GM18858 (cell line): ENCODE measurements at regions not wholly inside any gene's neighbourhood (a gene's known extent, or its start where the extent isn't known, plus 50 kb on each side); places are given as distances from the start of the nearest gene placed in this dataset.

Experiments used
- ATAC-seq: cut with Tn5 transposase; IDR thresholded peaks from one replicate; pipeline ENCODE4 v1.9.1; 2021; ENCODE audit not compliant: unreplicated experiment

DNA sequence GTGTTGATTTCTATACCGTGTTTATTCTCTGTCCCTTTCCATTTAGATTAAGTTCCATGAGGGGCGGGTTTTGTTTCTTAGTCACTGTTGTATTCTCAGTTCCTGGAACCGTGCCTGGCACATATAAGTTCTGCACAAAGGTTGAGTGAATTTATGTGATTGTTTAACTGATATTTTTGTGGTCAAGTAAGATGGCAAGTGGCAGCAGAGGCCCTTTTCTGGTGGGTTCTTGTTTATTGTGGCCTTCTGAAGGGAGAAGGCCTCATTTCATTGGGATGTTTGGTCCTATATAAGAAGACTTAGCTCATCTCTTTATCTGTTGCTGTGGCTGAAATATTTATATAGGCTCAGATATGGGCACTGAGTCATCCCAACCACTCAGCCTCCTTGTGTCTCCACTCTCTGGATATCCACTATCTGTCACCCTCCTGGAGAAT is 262.5 kb downstream of the PSAT1 start:
- ATAC-seq, result no peak

DNA sequence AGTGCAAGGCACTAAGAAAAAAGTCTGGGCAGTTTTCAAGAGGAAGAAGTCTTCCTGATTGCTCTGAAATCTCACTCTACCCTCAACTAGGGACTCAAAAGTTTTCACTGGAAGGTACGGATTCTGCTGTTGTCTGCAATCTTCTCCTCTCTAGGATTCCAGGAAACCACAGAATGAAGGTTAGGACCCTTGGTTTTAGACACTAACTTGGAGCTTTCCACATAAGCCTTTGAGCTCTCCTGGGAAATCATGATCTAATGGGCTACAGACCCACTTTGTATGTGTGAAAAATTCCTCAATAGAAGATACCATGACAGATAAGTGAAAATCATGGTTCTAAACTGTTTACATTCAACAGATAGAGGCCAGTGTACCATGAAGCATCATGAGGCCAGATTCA is 265.1 kb downstream of the PSAT1 start:
- ATAC-seq, result no peak

DNA sequence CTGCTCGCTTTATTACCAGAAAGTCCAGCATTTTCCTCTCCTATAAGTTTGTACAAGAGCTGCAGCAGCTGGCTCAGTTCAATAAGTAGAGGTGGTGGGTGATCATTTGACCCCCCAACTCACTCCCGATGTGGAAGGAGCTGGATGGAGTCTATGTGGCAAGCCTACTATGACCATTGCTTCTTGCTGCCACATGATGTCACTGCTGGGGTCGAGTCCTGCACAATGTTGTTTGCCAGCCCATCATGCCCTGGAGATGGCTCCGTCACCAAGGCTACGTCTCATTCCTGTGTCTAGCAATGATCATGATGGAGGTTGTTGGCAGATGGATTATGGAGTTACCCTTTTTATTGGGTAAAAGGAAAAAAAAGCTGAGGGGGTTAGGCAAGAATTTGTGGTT is 266.3 kb downstream of the PSAT1 start:
- no peak for ATAC-seq

- ATAC-seq, result no peak
Observed at GRCh38 chr9:78565481-78565880, 268.6 kb downstream of the PSAT1 start.

- ATAC-seq, result no peak
Observed at GRCh38 chr9:78566521-78566920, 269.6 kb downstream of the PSAT1 start.

DNA sequence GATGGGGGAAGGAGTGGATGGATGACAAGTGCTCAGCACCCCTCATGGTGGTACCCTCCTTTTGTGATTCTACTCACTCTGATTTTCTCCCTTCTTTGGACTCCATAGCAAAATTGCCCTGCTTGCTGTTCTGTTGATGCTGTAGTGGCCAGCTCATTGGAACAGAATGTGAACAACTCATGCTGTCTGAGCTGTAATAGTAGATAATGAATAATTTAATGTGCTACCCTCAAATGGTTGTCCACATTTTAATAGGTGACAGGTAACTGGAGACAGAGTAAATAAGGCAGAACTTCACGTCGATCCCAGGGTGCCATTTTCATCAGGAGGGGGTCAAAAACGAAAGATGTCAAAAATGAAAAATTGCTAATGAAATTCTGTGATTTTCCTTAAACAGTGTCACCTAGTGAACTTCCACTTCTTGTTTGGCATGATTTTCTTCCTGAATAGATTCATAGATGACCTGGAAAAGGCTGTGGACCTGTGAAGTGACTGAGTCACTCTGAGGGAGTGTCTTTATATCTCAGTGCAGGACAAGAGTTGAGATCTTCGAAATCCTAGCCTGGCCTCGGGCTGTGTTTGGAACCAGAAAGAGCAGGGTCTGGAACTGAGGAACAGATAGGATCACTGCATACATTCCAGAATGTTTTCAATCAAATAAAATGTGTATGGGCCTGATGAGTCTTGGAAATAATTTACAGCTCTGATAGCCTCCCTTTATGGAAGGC is 270.2 kb downstream of the PSAT1 start:
- no peak for ATAC-seq

GRCh38 chr9:78567693-78568092 is 270.8 kb downstream of the PSAT1 start:
- ATAC-seq, result no peak

GRCh38 chr9:78568774-78569173 is 271.8 kb downstream of the PSAT1 start:
- no peak for ATAC-seq

- no peak for ATAC-seq
Observed at GRCh38 chr9:78572266-78572665, 275.3 kb downstream of the PSAT1 start.

GRCh38 chr9:78573205-78573604 is 276.3 kb downstream of the PSAT1 start:
- no peak for ATAC-seq

DNA sequence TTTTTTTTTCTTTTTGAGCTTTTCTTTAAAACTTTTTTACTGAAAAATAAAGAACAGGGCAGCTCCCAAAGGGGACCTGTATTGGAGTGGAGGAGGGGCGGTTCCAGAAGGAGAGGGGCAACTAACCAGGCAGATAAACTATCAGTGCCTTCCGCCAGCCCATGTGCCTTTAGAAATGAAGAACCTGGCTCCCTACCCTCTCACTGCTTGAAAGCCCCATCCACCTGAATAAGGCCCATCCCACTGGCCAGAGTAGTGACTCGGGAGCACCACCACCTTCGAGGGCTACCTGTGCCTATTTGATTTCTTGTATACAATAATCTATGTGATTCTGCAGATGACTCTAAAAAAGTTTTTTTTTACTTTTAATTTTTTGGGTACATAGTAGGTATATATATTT is 276.7 kb downstream of the PSAT1 start:
- ATAC-seq, result no peak

DNA sequence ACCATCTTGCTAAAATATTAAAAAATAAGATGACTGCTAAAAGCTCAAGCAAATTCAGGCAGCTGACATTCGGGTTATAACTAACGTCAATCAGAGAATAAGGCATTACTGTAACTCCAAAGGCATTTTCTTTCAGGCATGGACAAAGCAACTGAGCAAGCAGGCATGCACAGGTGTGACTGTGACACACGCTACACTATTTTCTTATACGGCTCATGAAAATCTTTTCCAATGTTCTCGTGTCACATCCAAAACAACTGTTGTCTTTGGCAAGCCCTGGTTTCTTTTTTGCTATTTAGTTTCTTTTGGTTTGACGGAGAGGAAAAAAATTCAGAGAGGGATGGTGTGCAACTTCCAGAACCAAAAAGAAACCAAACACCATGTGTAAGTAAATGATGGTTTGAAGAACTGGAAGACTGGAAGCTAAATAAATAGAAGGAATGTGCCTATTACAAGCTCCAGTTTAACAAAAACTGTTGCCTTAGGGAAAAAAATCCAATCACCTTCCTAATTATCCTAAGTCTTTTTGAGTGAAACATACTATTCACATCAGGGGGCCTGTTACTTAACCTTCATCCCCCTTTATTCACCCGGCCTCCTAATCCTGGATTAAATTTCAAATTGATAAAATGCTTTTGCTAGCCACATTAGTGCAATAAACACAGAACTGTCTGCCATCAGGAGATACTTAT is 277.6 kb downstream of the PSAT1 start:
- ATAC-seq, result no peak

DNA sequence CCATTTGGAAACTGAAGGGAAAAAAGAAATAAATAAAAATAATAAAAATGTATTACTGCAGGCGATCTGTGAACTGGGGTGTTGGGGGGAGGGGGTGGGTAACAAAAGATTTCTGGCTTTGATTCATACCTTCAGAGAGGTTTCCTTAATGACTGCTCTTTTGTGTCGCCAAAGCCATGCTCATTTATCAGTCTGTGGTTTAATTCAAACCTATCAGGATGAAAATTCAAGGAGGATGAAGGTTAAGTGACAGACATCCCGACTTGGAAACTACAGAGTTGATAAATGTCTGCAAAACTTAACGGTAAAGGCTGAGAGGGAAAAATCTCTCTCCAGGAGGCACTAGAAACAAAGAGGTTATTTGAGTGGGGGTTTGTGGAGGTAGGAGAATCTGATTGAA is 278.2 kb downstream of the PSAT1 start:
- no peak for ATAC-seq

GRCh38 chr9:78575771-78576170 is 278.8 kb downstream of the PSAT1 start:
- no peak for ATAC-seq

- ATAC-seq, result no peak
Observed at GRCh38 chr9:78577156-78577906, 280.4 kb downstream of the PSAT1 start.

DNA sequence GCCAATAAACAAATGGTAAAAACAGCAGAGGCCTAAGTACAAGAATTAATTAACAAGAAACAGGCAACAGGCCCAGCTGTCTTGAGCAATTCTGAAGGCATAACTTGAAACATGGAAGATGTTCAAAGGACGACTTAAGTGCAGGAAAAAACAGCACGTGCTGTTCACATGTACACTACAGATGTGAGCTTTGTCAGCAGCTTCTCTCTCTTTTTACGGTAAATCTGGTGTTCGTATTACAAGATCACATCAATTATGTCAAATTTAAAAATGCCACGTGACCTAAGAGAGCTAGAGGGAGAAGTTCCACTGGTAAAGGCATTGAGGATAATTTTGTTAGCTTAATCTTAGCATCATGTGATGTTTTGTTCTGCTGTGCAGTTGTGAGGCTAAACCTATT is 281.1 kb downstream of the PSAT1 start:
- no peak for ATAC-seq

GRCh38 chr9:78582821-78583220 is 285.9 kb downstream of the PSAT1 start:
- ATAC-seq, result no peak

DNA sequence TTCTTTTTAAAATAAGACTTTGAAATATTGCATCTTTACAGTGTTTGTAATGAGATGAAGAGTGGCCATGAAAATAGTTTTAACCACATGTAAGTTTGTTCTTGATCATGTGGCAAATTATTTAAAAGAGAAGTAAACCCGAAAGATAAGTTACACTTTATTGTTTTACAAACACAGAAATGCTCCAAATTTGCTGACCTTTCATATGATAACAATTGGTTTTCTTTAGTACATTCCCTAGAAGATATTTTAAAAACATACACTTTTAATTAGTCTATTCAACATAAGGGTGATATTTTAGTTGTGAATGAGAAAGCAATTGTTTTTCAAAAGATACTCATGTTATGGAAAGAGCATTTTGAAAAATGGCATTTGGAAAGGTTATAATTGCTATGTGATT is 287.7 kb downstream of the PSAT1 start:
- ATAC-seq, result no peak

GRCh38 chr9:78585909-78586308 is 289.0 kb downstream of the PSAT1 start:
- ATAC-seq, result no peak

GRCh38 chr9:78590068-78590467 is 293.1 kb downstream of the PSAT1 start:
- no peak for ATAC-seq

GRCh38 chr9:78592811-78593210 is 295.9 kb downstream of the PSAT1 start:
- ATAC-seq, result no peak
